D721Med (cell line): ENCODE measurements at regions not wholly inside any gene's neighbourhood (a gene's known extent, or its start where the extent isn't known, plus 50 kb on each side); places are given as distances from the start of the nearest gene placed in this dataset.

Experiments used
- DNase-seq: peaks from one replicate; pipeline ENCODE4 v3.0.0; 2011; ENCODE audit warnings: low spot score; ENCODE audit not compliant: insufficient read length
- FAIRE-seq: peaks from 2 replicates; lab custom pipeline; 2011; peaks lifted over from hg19 to GRCh38; lab: Jason Lieb, UNC
- CTCF ChIP-seq: IDR thresholded peaks from 2 replicates; pipeline ENCODE4 v1.5.1; 2012; ENCODE audit warnings: mild to moderate bottlenecking, control low read depth; ENCODE audit not compliant: insufficient read depth; ENCODE audit errors: missing control alignments

GRCh38 chr18:73752965-73753364 is 394.7 kb downstream of the FBXO15 start:
- DNase-seq (no peak), FAIRE-seq (no peak)
- TF ChIP-seq CTCF, result no peak

GRCh38 chr18:73752546-73752945 is 395.1 kb downstream of the FBXO15 start:
- DNase-seq, result no peak
- TF ChIP-seq CTCF, result no peak
- FAIRE-seq, result no peak

DNA sequence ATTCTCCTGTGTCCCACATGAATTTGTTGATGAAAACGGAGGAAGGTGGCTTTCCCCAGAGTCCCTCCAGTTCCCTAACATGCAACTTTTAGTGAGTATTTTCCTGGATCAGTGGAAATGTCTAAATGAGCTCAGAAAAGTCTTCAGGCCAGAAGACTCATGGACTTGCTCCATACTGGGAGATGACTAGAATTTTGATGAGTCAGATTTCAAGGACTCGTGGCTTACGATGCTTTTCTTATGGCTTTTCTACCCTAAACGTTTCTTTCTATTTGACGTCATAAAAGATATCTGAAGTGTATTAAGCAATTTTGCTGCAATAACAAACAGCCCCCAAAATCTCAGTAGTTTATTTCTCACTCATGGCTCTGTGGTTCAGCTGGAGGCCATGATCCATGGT is 397.6 kb downstream of the FBXO15 start:
- no peak for DNase-seq
- TF ChIP-seq CTCF, result no peak
- FAIRE-seq, result no peak

- TF ChIP-seq CTCF, result no peak
- DNase-seq (no peak), FAIRE-seq (peak; percentile 99)
Measured at GRCh38 chr18:73749304-73749703, 398.3 kb downstream of the FBXO15 start.

GRCh38 chr18:73748731-73749130 is 398.9 kb downstream of the FBXO15 start:
- FAIRE-seq (no peak), DNase-seq (no peak)
- no peak for TF ChIP-seq CTCF

- FAIRE-seq, result no peak
- TF ChIP-seq CTCF, result no peak
- no peak for DNase-seq
Measured at GRCh38 chr18:73746101-73746500, 401.5 kb downstream of the FBXO15 start.

DNA sequence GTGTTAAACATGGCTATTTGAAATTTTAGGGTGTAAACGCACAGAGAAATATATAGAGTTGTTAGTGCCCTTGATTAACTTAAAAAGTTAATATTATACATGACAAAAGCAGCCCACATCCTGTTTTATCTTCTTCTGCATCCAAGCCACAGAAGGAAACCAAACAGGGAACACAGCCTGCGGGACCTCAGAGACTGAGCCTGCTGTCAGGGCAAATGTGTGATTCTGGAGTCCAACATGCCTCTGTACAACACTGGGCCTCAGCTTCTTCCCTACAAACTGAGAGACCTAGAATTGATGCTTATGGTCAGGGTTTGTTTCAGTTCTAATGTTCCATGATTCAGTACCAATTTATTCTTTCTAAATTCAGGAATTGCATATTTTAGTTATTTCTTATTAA is 404.7 kb downstream of the FBXO15 start:
- DNase-seq (no peak), FAIRE-seq (peak; percentile 91)
- no peak for TF ChIP-seq CTCF
